GM13977 (cell line): ENCODE measurements at regions not wholly inside any gene's neighbourhood (a gene's known extent, or its start where the extent isn't known, plus 50 kb on each side); places are given as distances from the start of the nearest gene placed in this dataset.

Experiments used
- DNase-seq: peaks from one replicate; pipeline ENCODE4 v3.0.0; 2012; ENCODE audit warnings: low spot score
- in situ Hi-C: fragments of 300-500 bp; cut with MboI; formaldehyde crosslinking; loops from one replicate; pipeline ENCODE4 v1.12.0; 2022; ENCODE audit warnings: low sequenced_read_pairs, low pct_unique_long_range_greater_than_20kb, mixed read lengths, inconsistent platforms; ENCODE audit not compliant: unreplicated experiment
- TF ChIP-seq, protein P1 (sequence below): IDR thresholded peaks from 2 replicates; pipeline ENCODE4 v1.5.1; 2012; ENCODE audit warnings: mild to moderate bottlenecking, control low read depth; ENCODE audit not compliant: insufficient read depth; ENCODE audit errors: extremely low read depth, missing control alignments

DNA sequence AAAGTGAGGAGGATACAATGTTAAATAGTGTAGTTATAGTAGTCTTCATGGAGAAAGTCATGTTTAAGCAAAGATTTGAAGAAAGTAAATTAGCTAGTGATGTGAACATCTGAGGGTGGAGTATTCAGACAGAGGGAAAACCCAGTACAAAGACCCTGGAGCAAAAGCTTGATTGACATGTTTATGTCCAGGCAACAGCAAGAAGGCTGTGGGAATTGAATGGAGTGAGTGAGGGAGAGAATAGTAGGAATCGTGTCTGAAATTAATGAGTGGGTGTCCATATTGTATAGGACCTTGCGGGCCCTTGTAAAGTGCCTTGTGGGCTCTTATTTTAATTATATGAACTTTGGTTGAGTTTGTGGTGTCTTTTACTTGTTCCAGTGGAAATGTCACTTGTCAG, 424.1 kb upstream of the KIRREL3 start:
- TF ChIP-seq, protein P1, sequence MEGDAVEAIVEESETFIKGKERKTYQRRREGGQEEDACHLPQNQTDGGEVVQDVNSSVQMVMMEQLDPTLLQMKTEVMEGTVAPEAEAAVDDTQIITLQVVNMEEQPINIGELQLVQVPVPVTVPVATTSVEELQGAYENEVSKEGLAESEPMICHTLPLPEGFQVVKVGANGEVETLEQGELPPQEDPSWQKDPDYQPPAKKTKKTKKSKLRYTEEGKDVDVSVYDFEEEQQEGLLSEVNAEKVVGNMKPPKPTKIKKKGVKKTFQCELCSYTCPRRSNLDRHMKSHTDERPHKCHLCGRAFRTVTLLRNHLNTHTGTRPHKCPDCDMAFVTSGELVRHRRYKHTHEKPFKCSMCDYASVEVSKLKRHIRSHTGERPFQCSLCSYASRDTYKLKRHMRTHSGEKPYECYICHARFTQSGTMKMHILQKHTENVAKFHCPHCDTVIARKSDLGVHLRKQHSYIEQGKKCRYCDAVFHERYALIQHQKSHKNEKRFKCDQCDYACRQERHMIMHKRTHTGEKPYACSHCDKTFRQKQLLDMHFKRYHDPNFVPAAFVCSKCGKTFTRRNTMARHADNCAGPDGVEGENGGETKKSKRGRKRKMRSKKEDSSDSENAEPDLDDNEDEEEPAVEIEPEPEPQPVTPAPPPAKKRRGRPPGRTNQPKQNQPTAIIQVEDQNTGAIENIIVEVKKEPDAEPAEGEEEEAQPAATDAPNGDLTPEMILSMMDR, result no peak
- no peak for DNase-seq
- in situ Hi-C loops, result no loop called here

DNA sequence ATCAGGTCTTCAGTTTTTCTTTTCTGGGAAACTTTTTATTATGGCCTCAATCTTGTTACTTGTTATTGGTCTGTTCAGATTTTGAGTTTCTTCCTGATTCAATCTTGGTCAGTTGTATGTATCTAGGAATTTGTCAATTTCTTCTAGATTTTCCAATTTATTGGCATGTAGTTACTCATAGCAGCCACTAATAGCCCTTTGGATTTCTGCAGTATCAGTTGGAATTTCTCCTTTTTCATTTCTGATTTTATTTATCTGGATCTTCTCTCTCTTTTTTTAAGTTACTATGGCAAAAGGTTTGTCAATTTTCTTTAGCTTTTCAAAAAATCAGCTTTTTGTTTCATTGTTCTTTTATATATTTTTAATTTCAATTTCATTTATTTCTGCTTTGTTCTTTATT, 419.6 kb upstream of the KIRREL3 start:
- in situ Hi-C loops, result no loop called here
- TF ChIP-seq, protein P1, result no peak
- DNase-seq, result no peak

DNA sequence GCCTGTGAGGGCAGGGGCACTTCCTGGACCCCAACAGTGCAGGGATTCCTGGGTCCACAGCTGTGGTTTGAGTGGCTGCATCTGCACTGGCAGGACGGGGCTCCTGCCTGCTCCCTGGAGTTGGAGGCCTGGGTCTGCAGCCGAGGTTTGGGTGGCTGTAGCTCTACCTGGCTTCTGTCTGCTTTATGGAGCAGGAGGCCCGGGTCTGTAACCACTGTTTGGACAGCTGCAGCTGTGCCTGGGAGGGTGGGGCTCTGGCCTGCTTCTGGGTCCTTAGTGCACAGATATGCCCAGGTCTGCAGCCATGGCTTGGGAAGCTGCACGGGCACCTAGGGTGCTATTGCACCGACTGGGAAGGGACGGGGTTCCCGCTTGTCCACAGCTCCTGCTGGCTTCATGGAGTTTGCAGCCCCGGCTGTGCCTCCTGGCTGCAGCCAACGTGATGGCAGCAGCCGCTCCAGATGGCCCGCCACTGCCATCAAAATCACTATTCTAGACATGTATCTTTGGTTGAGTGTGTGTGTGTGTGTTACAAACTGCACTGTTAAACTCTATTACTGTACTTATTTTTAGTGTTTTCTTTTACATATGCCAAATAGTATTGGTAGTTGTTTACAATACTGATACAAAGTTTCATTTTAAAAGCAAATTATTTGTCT, 412.3 kb upstream of the KIRREL3 start:
- in situ Hi-C loops, result no loop called here
- DNase-seq, result no peak
- TF ChIP-seq, protein P1, result no peak

DNA sequence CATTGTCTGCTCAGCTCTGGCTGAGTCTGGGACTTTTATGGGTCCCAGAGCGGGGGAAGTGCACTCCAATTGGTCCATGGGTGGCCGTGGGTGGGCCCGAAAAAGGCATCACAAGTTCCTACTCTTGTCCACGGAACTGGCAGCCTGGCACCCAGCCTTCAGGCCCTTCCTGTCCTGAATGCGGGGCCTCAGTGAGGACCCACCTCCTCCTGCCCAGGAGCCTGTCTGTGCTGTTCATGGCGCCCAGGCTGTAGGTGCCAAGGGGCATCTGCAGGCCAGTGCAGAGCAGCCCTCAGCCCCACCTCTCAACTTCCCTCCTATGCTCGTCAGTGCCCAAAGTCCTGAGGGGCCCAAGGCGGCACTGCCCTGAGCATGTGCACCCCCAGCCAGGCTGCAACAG, 411.7 kb upstream of the KIRREL3 start:
- TF ChIP-seq, protein P1, result no peak
- DNase-seq, result no peak
- in situ Hi-C loops, result no loop called here

DNA sequence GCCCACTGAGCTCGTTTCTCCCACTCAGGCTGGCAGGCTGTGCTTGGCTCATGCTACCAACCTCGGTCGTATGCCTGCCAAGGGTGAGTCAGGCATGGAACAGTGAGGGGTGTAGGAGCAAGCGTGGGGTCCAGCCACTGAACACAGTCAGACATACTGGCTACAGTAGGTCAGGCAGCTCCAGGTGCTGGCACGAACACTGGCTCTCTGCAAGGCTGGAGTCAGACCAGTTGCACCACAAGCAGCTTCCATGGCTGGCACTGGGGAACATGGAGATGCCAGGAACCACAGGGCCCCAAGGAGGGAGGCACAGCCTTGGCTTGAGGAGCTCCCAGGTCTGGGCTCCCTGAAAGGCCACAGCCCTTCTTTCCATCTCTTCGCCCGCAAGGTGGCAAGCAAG, 410.7 kb upstream of the KIRREL3 start:
- TF ChIP-seq, protein P1, result no peak
- in situ Hi-C loops, result no loop called here
- DNase-seq, result no peak

DNA sequence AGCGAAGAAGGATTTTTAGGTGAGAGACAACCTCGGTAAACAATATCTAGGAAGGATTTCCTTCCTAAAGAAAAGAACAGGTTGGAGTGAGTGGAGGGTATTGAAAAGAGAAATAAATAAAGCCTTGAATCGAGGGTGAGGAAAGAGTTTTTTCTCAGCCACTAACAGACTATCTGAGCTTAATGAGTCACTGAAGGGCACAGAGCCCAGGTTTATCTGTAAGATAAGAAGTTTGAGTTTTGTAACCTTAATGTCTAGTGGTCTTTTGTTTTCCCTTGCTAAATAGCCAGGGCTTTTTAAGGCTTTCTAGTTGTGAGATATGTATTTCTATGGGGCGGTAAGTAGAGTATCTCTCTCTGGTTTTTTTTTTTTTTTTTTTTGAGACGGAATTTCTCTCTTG, 394.5 kb upstream of the KIRREL3 start:
- TF ChIP-seq, protein P1, result no peak
- DNase-seq, result no peak
- in situ Hi-C loops, result no loop called here
